Prostate gland (tissue), 2 donors: ENCODE measurements at regions not wholly inside any gene's neighbourhood (a gene's known extent, or its start where the extent isn't known, plus 50 kb on each side); places are given as distances from the start of the nearest gene placed in this dataset.

Experiments
- CTCF ChIP-seq, 4 experiments: fragments of 200-600 bp in 2 of 4; fragments of 450-650 bp in 2 of 4; sonication (generic) in 2 of 4; IDR thresholded peaks; 1 replicate in 3 of 4; 2 replicates in 1 of 4; pipeline ENCODE4 v1.5.1; 2016 to 2019; ENCODE audit warnings: antibody characterized with exemption in 4 of 4, mild to moderate bottlenecking in 2 of 4, moderate library complexity in 2 of 4
- POLR2A ChIP-seq: fragments of 450-650 bp; IDR thresholded peaks from one replicate; pipeline ENCODE4 v1.6.1; 2016; ENCODE audit warnings: antibody characterized with exemption, mild to moderate bottlenecking
- POLR2AphosphoS5 ChIP-seq: sonication (generic); formaldehyde crosslinking; IDR thresholded peaks from one replicate; pipeline ENCODE4 v1.6.1; 2017; ENCODE audit warnings: antibody characterized with exemption

GRCh38 chr1:87528754-87529517 lies 200.3 kb downstream of the LMO4 start:
- no peak for TF ChIP-seq POLR2A
- TF ChIP-seq CTCF (IDR thresholded peaks at IDR 0.05): no peak
- TF ChIP-seq POLR2AphosphoS5: no peak
